ENCODE measurements at regions not wholly inside any gene's neighbourhood (a gene's known extent, or its start where the extent isn't known, plus 50 kb on each side); places are given as distances from the start of the nearest gene placed in this dataset.

DNA sequence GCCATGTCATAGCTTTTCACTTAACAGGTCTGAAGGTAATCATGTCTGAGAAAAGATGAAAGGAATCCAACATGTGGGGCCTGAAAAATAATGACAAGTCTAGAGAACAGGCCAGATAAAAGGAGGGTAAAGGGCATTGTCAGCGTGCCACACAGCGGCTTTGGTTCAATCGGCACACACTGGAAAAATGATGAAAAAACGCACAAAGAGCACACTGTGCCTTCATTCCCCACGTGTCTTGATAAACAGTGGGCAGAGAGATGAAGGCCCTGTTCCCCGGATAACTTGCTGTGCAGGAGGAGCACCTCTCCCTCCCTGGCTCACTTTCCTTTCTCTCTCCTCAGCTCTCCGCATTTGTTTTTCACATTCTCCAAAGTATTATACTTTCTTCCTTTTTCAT, 766.3 kb downstream of the TDRD15 start:
- TF ChIP-seq, protein P1, sequence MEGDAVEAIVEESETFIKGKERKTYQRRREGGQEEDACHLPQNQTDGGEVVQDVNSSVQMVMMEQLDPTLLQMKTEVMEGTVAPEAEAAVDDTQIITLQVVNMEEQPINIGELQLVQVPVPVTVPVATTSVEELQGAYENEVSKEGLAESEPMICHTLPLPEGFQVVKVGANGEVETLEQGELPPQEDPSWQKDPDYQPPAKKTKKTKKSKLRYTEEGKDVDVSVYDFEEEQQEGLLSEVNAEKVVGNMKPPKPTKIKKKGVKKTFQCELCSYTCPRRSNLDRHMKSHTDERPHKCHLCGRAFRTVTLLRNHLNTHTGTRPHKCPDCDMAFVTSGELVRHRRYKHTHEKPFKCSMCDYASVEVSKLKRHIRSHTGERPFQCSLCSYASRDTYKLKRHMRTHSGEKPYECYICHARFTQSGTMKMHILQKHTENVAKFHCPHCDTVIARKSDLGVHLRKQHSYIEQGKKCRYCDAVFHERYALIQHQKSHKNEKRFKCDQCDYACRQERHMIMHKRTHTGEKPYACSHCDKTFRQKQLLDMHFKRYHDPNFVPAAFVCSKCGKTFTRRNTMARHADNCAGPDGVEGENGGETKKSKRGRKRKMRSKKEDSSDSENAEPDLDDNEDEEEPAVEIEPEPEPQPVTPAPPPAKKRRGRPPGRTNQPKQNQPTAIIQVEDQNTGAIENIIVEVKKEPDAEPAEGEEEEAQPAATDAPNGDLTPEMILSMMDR (IDR thresholded peaks at IDR 0.05) = no peak
- TF ChIP-seq POLR2A (IDR thresholded peaks at IDR 0.05) (no peak), EP300 (IDR thresholded peaks at IDR 0.05) (no peak)

Data from ovary (tissue), 3 donors.